Stimulated activated CD4-positive, alpha-beta T cell treated with anti-CD3 and anti-CD28 coated beads, TNF-alpha, amount 100 ng/mL, for 48 hours (primary cell): ENCODE measurements at regions not wholly inside any gene's neighbourhood (a gene's known extent, or its start where the extent isn't known, plus 50 kb on each side); places are given as distances from the start of the nearest gene placed in this dataset.
"Not testable (repeated sequence)": the region's sequence is repeated elsewhere in the genome, so short reads cannot be mapped to it uniquely, and the experiment has no call there.

Source experiments
- DNase-seq, 3 donors: peaks; one replicate each; pipeline ENCODE4 v3.0.0-alpha.2; 2020; ENCODE audit warnings: low read depth in 3 of 3

DNA sequence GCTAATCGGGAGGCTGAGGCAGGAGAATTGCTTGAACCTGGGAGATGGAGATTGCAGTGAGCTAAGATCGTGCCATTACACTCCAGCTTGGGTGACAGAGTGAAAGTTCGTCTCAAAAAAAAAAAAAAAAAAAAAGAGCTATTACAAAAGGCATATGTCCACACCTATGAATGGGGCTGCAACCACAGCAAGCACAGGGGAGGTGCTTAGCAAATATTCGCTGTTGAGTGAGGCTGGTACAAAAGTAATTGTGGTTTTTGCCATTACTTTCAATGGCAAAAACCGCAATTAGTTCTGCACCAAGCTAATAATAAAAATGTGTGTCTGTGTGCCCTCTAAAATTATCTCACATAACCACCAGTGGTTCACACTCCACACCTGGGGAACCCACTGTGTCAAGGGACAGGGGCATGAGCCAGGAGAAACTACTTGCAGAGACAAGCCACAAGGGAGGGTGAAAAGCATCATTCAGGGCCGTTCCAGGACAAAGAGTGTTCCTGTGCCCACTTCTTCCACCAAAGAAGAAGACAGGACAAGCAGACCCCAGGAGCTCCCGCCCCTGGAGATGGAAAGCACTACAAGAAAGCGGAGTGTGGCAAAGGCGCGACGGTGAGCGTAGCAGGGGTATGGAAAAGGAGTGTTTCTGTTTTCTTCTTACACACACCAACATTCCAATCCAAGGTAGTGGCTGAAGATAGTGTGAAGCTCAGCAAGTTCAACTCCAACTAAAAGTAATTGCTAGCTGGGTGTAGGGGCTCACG lies 84.4 kb upstream of the CNEP1R1 start:
- DNase-seq = no peak

DNA sequence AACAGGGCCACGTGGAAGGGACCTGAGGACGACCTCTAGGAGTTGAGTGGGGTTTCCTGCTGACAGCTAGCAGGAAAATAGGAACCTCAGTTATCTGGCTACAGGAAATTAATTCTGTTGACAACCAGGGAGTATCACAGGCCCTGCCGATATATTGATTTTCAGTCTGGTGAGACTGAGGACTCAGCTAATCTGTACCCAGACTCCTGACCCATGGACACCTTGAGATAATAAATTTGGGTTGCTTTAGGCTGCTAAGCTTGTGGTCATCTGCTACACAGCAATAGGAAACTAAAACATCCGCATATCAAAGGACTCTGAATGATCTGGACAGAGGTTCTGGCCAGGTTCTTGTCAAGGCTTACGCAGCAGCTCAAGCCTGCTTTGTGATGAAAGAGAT lies 80.8 kb upstream of the CNEP1R1 start:
- no peak for DNase-seq

DNA sequence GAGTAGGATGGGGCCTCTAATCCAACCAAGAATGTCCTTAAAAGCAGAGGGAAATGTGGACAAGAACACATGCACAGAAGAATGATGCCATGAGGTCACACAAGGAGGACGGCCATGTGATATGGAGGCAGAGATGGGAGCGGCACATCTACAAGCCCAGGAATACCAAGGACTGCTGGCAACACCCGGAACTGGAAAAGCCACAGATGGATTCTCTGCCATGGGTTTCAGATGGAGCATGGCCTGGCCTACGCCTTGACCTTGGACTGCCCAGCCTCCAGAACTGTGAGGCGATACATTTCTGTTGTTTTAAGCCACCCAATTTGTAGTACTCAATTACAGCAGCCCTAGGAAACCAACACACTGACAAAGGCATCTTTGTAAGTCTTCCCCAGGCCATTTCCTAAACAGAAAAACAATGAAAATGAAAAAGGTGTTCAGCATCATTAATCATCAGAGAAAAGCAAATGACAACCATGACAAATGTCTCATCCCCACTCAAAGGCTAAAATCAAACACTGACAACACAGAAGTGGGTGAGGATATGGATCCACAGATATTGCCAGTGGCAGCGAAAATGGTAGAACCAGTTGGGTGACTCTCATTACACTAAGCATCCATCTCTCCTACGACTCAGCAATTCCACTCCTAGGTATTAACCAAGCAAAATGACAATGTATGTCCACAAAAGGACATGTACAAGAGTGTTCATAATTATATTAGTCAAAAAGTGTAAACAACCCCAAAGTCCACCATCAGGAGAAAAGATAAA lies 76.9 kb upstream of the CNEP1R1 start:
- no peak for DNase-seq

DNA sequence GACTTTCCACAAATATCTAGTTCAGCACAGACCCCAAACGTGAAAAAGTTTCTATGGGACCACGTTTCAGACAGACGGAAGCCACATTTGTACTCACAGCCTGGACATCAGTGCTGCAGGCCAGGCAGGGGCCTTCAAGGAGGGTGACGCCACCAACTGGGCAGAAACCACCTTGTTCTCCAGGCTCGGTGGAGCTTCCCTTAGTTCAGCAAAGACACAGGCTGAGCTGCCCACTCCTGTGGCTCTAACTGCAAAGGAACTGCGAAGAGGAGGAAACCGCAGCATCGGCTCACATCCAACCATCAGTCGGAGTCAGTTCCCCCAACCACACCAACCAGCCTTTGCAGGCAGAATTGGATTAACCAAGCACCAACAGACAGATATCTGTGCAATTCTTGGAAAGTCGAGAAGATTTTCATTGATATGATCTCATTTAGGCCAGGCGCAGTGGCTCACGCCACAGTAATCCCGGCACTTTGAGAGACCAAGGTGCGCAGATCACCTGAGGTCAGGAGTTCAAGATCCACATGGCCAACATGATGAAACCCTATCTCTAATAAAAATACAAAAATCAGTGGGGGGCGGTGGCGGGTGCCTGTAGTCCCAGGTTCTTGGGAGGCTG lies 73.3 kb upstream of the CNEP1R1 start:
- no peak for DNase-seq

DNA sequence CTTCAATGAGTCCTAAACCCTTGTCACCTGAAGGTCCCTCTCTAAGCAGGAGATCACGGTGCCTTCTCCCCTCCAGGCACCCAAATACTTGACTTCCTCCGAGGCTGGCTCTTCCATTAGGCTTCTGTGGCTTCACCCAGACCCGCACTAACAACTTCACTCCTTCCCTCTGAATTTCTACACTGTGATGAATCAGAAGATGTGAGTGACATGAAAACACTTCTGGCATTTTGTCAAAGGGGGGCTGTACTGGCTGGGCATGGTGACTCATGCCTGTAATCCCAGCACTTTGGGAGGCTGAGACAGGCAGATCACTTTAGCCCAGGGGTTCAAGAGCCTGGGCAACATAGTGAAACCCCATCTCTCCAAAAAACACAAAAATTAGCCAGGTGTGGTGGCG lies 72.6 kb upstream of the CNEP1R1 start:
- no peak for DNase-seq

DNA sequence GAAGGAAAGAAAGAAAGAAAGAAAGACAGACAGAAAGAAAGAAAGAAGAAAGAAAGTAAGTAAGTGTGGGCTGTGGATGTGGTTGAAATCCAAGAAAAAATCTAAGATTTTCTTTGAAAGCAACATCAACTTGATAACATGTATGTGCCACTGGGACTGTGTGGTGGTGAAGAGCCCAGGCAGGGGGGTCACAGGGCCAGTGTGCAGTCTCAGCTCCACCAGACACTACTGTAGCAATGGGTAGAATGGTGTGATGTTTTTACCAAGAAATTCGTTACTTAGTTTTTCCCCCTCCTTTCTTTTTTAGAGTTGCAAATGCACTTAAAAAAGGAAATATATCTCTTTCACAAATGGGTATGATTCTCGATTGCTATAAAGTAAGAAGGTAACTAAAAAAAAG lies 71.9 kb upstream of the CNEP1R1 start:
- no peak for DNase-seq

DNA sequence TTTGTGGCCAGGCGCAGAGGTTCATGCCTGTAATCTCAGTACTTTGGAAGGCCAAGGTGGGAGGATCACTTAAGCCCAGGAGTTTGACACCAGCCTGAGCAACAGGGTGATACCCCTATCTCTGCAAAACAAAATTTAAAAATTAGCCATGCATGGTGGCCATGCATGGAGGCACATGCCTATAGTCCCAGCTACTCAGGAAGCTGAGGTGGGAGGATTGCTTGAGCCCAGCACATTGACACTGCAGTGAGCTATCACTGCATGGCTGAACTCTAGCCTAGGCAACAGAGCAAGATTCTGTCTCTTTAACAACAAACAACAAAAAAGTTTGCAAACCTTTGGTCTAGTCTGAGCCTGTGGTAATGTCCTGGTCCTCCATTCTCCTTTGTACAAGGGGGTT lies 69.2 kb upstream of the CNEP1R1 start:
- DNase-seq = no peak

DNA sequence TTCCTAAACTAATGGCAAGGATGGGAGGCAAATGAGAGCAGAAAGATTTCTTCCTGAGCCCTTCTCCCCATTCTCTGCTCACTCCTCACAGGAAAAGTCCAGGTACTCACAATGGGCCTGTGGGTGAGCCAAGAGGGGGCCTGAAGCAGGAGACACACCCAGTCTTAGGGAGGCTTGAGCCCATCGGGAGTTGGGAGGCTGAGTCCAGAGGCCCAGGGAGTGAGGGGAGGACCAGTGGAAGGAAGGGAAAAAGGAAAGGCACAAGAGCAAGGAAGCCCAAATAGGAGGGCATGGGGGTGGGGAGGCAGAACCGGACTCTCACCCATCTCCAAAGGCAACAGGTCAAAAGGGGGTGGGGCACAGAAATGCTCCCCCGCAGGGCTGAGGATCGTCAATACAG lies 68.1 kb upstream of the CNEP1R1 start:
- DNase-seq = no peak

DNA sequence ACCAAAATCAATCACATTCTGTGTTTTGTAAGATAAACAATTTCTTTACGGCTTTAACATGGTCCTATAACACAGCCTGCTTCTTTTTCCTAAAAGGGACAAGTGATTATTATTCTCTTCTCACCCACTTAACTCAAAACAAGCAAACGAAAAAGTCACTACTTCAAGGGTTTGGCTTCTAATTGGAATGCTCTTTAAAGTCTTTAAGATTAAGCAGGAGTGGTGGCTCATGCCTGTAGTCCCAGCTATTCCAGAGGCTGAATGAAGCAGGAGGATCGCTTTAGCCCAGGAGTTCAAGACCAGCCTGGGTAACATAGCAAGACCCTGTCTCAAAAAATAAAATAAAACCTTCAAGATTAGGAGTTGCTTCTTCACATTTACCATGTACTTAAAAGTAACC lies 66.6 kb upstream of the CNEP1R1 start:
- DNase-seq = no peak

DNA sequence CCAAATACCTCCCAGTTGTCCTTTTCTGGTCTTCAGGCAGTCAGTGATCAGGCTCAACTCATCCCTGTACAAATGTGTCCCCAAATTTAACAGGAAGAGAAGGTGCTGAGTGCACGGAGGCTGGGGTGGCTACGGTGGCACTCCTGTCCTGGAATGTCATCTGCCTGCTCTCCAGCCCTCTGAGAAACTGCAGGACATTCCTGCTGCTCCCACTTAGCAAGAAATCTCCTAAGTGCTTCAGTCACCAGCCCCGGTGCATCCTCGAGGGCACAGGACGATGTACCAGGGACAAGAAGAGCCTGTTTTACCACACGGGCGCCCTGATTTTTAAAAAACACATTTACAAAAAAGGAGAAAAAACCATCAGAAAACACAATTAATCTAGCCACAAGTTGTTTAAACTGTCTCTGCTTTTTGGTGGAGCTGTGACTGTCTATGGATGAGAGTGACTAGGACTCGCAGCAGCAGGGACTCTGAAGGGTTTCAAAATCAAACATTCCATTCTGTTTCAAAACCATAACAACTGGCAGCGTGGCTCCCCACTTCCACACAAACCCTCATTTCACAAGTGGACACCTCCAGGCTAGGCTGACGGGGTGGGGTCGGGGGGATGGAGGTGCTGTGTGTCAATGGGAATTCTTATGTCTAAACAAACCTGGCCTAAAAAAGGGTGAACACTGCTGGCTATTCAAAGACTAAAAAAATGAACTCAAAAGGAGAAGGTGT lies 65.3 kb upstream of the CNEP1R1 start:
- no peak for DNase-seq

DNA sequence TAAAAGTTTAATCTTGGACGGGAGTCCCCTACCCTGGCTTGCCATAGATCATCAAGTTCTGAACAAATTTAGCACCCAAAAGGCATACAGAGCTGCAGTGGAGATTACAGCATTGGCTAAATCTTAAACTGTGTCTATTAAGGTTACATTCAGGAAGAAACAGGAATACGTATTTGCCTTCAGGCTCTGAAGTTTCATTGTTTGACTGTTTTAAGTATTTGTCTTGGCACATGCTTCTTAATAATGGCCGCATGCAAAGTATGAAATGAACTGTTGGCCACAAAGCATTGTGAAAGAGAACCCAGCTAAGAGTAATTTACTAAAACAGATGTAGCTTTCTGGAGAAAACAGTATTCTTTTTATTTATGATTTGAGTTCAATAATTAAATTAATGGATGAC lies 63.9 kb upstream of the CNEP1R1 start:
- no peak for DNase-seq

DNA sequence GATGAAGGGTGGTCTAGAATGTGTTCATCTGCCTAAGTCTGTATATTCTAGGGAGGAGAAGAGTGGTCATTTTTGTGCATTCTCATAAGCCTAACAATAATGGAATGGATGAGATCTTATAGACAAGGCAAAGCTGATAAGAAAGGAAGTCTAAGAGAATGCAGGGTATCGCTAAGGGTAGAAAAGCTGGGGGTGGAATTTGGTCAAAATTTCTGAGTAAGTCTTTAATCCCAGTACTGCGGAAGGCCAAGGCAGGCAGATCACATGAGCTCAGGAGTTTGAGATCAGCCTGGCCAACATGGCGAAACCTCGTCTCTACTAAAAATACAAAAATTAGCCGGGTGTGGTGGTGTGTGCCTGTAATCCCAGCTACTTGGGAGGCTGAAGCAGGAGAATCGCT lies 62.5 kb upstream of the CNEP1R1 start:
- not testable (repeated sequence) for DNase-seq

DNA sequence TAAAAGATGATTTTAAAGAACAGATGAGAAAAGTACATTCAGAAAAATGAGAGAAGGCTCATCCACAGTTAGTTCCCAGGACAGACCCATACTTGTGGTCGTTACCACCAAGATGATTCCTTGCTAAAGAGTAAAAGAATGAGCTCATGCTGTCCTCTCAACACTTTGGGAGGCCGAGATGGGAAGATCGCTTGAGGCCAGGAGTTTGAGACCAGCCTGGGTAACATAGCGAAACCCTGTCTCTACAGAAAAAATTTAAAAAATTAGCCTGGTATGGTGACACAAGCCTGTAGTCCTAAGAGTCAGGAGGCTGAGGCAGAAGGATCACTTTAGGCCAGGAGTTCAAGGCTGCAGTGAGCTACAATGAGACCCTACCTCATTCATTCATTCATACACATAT lies 60.7 kb upstream of the CNEP1R1 start:
- no peak for DNase-seq

DNA sequence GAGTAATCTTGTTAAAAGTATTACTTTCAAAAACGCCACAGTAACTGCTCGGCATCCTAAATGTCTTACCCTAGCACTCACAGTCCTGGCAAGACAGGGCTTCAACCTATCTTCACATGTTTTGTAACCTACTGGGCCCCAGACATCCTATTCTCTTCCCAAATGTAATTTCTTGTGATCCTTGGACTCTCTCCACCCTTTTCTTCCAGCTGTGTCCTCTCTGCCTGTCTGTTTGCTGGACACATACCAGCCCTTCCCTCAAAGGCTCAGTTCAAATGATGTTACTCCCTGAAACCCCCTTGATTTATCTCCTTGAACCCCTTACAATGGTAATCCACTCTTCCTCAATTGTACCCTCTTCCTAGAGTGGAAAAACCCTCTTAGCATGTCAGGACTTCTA lies 60.1 kb upstream of the CNEP1R1 start:
- no peak for DNase-seq

DNA sequence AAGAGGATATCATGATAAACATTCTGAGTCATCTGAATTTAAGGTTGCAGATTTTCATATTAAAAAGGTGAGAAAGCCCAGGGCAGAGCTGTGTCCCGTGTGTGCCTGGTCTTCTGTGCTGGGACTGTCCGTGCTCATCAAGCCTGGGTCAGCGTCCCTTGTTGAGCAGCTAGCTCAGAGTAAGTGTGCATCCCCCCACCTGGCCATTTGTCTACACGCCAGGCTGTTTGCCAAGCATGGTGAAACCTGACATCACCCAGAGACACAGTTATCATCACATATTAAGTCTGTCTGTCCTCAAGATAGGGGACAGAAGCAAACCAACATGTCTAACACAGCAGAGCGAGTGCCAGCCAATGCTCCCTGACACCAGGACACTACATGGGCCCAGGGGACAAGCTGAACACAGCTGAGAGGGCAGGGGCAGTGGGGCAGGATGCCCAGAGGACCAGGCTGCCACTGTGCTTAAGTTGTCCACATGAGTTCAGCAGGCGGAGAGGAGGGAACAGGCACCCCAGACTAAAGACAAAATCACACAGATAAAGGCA lies 57.9 kb upstream of the CNEP1R1 start:
- DNase-seq = no peak

DNA sequence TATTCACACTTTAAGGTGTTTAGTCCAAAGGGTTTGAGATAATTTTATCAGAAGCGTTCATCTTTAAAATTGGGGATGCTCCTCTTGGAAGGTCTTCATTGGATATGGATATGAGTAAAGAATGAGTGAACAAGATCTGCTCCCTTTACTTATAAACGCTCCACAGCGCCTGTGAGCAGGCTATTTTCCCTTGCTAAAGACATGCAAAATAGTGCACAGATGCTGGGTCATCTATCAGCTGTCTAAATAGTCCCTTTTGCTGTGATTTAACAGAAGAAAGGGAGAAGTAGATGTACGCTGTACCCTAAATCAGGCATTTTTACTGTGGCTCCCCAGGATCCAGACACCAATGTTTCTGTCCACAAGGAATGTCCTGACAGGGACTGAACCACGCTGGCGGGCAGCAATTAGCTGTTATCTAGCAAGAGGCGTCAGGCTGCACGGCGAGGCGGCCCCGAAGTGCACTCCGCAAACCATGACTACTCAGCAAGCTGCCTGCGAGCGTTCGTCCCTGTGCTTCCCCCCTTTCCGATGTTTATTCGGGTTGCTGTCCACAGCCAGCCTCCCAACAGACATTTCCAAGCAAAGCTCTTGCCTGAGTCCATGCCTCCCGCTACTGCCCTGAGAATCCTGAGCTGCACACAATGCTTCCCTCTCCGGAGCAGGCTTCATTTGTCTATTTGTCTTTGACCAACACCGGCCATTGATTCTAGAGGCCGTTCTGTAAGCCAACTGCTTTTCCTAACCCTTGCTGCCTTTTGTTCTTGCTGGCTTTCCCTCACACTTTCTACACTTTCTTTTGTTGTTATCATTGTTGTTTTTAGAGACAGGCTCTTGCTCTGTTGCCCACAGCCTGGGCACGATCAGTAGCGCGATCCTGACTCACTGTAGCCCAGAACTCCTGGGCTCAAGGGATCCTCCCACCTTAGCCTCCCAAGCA lies 55.7 kb upstream of the CNEP1R1 start:
- no peak for DNase-seq

DNA sequence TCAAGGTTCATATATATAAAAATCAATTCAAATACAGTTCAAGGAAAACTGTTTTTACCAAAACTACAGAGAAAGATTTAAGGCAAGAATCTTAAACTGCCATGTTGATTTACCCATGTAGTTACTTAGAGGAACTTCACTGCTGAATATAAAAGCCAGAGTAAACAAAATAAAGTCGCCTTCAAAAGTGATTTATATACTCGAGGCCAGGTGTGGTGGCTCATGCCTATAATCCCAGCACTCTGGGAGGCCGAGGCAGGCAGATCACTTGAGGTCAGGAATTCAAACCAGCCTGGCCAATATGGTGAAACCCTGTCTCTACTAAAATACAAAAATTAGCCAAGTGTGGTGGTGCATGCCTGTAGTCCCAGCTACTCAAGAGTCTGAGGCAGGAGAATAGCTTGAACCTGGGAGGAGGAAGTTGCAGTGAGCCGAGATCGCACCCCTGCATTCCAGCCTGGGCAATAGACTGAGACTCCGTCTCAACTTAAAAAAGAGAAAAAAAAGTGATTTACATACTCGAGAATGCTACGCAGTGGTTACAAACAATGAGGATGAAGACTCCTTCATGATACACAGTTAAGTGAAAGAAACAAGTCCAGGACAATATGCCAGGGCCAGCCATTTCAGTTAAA lies 54.1 kb upstream of the CNEP1R1 start:
- no peak for DNase-seq

DNA sequence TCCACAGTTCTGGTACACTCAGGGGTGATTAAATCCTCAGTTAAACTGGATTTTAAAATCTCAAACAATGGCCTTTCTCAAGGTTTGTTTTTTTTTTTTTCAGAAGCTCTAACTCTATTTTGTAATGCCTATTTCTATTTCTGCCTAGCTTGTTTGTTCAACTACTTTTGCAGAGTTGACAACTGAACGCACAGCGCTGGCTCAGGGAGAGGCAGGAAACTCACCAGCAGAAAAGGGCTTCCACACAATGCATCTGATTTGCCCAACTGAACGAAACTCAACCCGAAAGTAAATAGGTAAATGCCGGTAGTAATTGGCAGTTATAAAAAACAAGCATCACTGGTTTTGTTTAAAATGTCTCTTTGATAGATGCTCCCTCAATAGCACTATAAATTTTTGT lies 52.7 kb upstream of the CNEP1R1 start:
- DNase-seq = no peak

DNA sequence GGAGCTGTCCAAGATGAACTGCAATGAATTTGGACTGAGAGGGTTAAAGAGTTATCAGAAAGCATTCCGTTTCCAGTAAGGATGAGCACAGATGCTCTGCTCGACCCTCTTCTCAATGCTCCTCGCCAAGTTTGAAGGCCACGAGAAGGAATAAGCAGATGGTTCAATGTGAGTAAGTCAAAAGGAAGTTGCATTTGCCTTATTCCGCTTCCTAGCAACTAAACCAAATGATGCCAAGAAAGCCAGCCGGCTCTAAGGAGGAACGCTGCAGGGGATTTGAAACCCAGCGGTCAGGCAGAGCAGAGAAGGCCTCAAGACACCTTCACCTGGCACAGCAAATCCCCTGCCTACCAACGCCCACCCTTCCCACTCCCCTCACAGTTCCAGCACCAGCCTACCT lies 52.1 kb upstream of the CNEP1R1 start:
- DNase-seq = no peak
